Erythroblast (primary cell): ENCODE measurements at regions not wholly inside any gene's neighbourhood (a gene's known extent, or its start where the extent isn't known, plus 50 kb on each side); places are given as distances from the start of the nearest gene placed in this dataset.
"Not testable (repeated sequence)": the region's sequence is repeated elsewhere in the genome, so short reads cannot be mapped to it uniquely, and the experiment has no call there.

Experiments
- GATA1 ChIP-seq: IDR thresholded peaks from 2 replicates; pipeline ENCODE4 v1.6.1; 2011; ENCODE audit warnings: low read depth, mild to moderate bottlenecking, control low read depth, low read length, moderate library complexity
- POLR2A ChIP-seq: IDR thresholded peaks from 2 replicates; pipeline ENCODE4 v1.6.1; 2011; ENCODE audit warnings: mild to moderate bottlenecking, low read length

DNA sequence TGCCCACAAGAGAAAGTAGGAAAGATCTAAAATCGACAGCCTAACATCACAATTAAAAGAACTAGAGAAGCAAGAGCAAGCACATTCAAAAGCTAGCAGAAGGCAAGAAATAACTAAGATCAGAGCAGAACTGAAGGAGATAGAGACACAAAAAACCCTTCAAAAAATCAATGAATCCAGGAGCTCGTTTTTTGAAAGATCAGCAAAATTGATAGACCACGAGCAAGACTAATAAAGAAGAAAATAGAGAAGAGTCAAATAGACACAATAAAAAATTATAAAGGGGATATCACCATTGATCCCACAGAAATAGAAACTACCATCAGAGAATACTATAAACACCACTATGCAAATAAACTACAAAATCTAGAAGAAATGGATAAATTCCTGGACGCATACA, 693.6 kb upstream of the SETBP1 start:
- TF ChIP-seq POLR2A, GATA1: not testable (repeated sequence)
